HG03280 (cell line): ENCODE measurements at regions not wholly inside any gene's neighbourhood (a gene's known extent, or its start where the extent isn't known, plus 50 kb on each side); places are given as distances from the start of the nearest gene placed in this dataset.

ENCODE experiments used
- ATAC-seq: cut with Tn5 transposase; IDR thresholded peaks from one replicate; pipeline ENCODE4 v1.9.1; 2021; ENCODE audit warnings: mild to moderate bottlenecking, moderate library complexity; ENCODE audit not compliant: unreplicated experiment

DNA sequence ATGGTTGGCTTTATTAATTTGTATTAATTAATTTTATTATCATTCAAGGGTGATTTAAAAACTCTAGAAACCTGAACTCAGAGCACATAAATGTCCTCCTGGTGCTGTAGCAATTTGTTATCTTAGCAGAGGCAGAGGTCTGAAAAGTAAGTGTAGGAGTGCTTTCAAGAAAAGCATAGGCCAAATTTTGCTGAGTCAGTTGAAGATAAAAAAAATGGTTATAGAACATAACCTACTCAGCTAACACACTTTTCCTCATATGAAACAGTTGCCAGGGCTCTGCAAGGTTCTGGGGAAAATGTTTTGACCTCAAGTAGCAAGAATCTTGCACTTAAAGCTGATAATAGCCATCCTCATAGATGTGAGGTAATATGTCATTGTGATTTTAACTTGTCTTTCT is 53.5 kb upstream of the CHODL start:
- no peak for ATAC-seq

DNA sequence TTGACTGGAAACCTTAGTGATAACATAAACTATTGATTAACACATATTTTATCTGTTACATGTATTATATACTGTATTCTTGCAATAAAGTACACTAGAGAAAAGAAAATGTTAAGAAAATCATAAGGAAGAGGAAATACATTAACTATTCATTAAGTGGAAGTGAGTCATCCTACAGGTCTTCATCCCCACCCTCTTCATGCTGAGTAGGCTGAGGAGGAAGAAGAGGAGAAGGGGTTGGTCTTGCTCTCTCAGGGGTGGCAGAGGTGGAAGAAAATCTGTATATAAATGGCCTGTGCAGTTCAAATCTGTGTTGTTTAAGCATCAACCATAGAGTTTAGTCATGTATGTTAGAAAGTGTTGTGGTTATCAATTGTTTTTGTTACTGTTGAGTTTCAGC is 66.1 kb upstream of the CHODL start:
- no peak for ATAC-seq

DNA sequence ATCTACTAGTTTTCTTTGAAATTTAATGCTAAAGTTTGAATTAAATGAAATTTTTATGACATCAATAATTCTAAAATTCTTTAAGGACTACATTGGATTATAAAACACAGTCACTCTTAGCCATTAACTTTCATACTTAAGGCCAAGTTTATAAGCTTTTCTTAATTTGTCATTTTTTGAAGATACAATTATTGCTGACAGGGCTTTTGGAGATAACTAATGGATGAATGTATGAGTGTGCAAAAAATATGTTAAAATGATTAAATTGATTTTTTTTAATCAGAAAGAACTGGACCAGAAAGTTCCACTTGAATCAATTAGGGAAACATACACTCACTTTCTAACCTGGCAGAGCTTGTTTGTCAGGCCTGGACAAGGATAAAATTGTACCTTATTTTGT is 70.3 kb upstream of the CHODL start:
- no peak for ATAC-seq

DNA sequence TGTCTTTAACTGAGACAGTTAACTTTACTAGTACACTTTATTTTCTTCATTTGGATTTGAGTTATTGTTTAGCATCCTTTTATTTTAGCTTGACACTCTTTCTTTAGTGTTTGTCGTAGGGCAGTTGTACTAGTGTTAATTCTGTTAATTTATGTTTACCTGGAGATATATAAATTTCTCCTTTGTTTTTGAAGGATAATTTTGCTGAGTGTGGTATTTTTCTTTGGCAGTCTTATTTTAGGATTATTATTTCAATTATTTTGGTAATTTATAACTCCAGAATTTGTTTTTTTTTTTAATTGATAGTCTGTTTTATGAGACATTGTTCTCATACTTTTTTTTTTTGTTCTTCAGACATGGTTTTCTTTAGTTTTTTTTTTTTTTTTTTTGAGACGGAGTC is 73.8 kb upstream of the CHODL start:
- ATAC-seq, result no peak

DNA sequence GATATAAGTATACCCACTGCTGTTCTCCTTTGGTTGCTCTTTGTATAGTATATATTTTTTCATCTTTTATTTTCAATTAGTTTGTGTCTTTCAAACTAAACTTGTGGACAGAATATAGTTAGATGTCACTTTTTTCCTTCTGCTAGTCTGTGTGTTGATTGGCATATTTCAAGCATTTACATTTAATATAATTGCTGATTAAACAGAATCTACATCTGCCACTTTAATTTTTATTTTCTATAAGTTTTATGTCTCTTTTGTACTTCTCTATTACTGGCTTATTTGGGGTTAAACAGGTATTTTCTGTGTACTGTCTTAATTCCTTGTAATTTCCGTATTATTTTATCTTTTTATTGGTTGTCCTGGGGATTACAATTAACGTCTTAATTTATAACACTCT is 74.4 kb upstream of the CHODL start:
- ATAC-seq, result no peak

DNA sequence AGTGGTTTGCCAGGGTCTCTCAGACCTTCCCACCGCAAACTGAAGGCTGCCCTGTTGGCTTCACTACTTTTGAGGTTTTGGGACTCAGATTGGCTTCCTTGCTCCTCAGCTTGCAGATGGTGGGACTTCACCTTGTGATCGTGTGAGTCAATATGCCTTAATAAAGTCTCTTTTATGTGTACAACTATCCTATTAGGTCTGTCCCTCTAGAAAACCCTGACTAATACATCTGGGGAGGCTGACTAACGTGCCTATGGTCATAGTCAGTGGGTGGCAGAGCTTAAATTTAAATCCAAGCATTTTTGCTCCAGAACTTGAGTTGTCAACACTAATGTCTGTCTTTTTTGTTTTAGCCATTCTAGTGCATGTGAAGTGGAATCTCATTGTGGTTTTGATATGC is 76.5 kb upstream of the CHODL start:
- ATAC-seq, result no peak

DNA sequence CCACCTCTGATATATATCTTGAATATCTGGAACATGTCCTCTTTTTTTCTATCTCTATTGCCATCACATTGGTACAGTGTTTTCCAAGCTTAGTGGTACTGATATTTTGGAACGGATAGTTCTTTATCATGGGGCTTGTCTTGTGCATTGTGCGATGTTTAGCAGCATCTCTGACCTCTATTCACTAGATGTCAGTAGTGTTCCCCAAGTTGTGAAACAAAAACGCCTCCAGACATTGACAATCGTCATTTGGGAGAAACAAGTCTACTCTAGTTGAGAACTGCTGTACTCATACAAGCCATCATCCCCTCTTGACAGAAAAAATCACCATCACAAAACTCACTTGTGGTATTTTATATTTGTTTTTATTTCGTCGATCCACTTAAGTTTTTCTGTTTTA is 79.7 kb upstream of the CHODL start:
- no peak for ATAC-seq

DNA sequence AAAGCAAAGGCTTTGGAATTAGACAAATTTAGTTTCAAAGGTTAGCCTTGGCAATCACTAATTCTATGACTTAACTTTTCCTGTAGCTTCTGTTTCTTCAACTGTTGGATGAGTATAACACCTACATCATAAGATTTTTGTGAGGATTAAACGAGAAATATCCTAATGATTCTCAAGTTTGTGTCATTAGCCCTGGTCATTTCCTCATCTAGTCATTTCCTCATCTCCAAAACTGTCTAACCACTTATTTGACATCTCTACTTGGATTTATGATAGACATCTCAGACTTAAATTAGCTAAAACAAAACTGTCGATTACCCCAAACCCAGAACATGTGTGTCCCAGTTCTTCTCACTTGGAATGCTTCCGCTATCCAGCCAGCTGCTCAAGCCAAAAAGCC is 80.2 kb upstream of the CHODL start:
- no peak for ATAC-seq

DNA sequence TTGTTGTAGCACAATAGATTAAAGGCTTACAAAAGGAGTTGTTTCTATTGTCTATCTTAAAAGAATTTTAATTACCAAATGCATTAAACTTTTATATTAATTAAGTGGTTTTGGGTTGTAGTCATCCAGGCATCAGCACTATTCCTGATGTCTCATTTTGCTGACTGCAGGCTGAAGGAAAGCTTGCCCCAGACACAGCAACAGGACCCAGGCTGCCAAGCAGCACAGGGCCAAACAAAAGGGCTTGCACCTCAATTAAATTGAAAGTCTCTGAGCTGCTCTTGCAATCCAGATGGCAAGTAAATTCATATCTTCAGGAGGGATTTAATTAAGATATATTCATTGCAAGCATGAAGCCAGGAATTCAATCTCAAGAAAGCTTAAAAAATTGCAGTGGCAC is 80.7 kb upstream of the CHODL start:
- no peak for ATAC-seq

DNA sequence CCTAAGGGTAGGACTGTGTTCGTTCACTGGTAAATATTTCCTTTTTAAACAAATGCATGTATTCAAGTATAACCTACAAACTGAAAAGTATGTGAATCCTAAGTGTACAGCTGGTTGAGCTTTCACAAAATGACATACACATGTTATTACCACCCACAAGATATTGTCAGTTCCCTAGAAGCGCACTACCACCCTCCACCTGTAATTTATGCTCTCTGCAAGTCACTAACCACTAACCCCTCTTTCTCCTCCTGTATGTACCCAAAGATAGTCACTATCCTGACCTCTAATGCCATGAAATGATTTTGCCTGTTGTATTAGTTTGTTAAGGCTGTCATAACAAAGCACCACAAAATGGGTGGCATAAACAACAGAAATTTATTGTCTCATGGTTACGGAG is 82.8 kb upstream of the CHODL start:
- no peak for ATAC-seq

DNA sequence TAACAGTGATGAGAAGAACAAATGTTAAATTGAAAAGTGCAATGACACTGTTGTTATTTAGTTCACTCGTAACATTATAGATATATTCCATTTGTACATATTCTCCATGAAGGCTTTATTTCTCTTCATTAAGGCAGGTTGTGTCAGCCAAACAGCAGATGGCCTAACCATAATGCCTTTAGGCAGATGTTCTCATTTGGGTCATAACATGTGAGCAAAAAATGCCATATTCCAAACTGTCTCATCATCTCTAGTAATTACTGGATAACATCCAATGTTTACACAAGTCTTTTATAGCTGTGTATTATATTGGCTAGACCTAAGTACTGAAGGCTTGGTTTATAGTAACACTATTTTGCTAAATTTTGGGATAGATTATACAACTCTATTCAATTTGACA is 87.2 kb upstream of the CHODL start:
- no peak for ATAC-seq

DNA sequence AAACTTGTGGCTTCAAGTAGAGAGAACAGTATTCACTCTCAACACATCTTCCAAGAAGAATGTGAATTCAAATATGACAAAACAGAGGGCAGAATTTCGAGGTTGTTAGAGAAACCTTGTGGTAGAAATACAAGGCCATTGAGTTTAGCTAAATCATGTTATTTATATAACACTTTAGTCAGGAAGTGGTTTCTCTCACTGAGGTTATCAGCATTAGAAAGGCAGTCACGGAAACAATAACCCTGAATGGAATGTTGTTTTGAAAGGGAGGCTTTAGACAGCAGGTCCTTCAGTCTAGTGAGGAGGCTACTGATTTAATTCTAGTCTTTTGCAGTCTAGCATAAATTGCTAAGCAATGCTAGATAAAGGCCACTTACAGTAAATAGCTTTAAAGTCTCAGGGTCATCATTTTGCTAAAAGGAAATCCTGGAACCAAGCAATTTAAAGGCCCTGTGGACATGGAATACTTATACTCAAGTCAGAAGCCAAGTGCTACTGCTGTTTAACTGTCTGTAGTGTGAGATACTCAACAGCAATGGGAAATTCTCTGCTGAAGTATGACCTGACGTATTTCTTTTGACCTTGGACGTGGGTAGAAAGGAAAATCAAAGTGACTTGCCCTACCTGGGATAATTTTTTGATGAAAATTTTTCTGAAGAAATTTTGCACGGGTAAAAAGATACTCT is 89.0 kb upstream of the CHODL start:
- no peak for ATAC-seq

DNA sequence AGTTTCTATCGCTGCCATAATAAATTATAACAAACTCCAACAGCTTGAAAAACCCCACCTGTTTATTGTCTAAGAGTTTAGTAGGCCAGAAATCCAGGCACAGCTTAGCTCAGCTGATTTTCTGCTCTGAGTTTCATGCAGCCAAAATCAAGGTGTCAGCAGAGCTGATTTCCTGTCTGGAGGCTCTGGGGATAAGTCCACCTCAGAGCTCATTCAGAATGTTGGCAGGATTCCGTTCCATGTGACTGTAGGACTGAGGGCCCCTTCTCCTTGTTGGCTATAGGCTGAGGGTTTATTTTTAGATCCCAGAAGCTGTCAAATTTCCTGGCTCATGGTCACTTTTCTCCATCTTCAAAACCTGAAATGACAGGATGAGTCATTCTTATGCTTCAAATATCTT is 91.6 kb upstream of the CHODL start:
- no peak for ATAC-seq

DNA sequence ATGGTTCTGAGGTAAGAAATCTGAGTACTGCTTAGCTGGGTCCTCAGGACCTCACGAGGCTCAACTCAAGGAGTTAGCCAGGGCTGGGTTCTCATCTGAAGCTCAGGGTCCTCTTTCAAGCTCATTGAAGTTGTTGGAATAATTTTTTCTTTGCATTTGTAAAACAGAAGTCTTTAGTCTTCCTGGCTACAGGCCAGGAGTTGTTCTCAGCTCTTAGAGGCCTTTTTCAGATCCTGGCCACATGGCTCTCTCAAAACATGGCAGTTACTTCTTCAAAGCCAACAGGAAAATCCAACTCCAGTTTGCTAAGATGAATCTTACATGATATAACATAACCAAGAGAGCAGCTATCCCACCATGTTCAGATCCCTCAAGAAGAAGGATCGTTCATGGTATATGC is 92.3 kb upstream of the CHODL start:
- ATAC-seq, result no peak

DNA sequence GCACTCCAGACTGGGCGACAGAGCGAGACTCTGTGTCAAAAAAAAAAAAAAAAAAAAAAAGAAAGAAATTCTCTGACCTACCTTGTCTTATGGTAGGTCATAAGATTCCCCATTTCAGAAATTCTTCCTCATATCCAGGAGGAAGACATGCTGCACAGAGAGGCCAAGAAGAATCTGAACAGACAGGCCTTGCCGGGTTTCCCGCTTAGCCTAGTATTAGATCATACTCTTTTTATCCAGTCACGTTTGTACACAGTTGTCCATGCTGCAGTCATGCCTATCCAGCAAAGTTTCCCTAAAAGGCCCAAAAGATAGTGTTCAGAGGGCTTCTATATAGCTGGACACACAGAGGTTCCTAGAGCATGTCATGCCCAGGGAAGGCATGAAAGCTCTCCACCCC is 93.6 kb upstream of the CHODL start:
- no peak for ATAC-seq

DNA sequence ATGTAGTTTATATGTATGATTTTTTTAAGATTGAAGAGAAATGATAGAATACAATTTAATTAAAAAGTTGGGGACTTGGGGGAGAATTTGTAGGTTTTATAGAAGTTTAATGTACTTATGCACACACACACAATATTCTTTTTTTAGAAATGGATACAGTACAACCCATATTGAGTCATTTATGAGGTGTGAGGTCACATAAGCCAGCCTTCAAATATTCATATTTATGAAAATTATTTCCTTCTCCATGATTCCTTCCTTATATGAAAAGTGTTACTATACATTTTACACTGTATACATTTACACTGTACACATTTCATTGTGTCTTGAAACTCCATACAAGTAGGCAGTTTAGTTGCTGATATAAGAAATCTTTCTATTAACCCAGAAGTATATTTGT is 96.2 kb upstream of the CHODL start:
- no peak for ATAC-seq

DNA sequence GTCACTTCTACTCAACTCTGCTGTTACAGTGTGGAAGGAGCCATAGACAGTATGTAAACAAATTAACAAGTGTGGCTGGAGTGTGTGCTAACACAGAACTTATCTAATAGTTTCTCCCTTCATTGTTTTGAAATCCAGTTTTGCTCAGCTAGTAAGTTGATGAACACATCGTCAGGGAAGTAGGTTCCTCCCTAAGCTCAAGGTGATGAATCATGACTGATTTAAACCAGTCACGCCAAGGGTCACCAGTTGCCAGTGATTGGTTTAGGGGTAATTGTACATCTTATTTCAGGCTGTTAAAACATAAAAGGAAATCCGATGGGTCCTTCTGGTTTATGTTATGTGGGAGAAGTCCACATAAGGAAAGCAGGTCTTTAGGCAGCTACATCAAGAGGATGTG is 97.0 kb upstream of the CHODL start:
- no peak for ATAC-seq

DNA sequence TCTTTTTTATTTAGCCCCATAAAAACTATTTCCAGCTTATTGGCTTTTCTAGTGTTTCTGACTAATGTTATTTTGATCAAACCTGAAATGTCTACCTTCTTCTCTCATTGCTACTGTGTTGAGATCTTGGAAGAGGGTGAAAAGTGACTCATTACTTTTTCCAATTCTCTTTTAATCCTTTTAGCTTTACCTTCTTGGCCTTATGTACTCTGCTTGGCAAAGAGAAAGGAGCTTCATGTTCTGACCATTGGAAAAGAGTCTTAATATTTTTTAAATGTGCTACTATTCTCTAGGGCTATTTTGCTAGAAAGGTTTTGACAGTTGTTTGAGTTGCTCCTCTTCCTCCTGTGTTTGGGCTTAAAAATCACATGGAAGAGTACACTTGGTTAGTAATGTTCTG is 97.8 kb upstream of the CHODL start:
- ATAC-seq, result no peak

DNA sequence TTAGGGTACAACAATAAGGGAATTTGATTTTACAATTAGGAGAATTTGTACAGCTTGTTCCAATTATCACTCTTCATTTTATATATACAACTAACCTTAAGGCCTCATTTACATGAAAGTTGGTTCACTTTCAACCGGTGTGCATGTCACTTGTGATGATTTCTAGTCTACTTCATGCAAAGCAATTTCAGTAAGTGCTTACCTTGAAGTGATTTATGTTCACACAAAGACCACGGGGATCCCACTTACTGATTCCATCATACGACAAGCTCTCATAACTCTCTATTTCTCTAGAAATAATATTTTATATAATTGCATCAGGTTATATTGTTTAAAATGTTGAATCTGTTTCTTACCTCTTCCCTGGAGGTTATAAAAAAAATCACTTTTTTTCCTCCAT is 100.3 kb upstream of the CHODL start:
- no peak for ATAC-seq

DNA sequence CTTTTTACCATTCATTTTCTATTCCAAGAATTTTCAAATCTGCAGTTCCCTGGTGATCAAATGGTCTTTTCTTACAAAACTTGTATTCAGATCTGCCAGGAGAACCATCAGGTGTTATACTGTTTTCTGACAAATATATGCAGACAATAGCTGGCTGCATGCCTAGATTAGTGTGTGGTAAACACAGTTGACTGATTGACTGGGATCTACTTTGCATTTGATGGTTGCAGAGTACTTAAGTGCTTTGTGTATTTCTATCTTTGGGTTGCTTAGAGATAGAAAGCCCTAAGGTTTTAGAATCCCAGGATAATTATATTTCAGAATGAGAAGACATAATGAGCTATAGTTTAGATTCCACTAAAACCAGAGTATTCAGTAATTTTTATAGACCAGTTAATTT is 102.0 kb upstream of the CHODL start:
- ATAC-seq, result no peak

DNA sequence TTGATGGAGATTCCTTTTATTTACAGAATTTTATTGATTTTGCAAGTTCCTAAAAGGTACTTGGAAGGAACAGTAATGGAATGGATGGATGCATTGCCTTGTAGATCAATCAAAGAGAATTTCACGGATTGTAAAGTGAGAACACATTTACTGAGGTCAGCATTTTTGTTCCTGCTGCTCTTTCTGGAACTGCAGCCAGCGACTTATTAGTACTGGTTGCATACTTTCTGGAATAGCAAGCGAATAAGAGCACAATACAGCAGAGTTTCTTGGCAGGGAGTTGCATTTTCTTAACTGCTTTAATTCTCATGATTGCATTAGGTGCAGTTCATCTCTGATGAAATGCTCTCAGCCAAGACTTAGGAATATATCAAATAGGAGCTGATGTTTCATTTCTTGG is 106.1 kb upstream of the CHODL start:
- no peak for ATAC-seq

DNA sequence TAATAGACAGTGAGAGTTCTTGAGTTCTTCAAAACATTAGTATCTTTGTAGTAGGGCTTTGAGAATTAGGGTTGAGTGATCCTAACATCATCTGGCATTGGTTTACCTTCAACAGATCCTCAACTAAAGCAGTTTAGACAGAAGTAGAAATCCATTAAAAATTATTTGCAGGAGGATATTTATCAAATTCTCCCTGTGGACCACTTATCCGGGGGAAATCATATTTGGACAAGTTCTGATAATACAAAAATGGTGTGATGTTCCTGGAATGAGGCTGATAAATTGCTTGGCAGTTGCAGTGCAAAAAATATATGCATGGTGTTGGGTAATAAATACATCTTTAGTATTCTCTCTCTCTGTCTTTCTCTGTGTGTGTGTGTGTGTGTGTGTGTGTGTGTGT is 115.1 kb upstream of the CHODL start:
- ATAC-seq, result no peak

DNA sequence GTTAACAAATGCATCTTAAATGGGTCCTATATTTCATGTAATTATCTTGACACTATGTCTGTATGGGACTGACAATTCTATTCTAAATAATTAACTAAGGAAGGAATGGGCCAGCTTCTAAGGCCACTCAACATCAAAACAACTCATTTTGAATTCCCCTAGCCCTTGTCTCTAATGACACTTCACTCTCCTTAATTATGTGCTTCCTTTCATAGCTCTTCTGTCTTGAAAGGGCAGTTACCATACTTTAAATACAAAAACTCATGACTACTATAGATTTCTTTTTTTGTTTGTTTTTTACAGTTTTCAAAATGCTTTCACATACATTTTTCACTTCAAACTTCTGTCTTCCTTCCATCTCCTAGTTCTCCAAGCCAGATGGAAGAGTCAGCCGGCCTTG is 126.1 kb upstream of the CHODL start:
- no peak for ATAC-seq

DNA sequence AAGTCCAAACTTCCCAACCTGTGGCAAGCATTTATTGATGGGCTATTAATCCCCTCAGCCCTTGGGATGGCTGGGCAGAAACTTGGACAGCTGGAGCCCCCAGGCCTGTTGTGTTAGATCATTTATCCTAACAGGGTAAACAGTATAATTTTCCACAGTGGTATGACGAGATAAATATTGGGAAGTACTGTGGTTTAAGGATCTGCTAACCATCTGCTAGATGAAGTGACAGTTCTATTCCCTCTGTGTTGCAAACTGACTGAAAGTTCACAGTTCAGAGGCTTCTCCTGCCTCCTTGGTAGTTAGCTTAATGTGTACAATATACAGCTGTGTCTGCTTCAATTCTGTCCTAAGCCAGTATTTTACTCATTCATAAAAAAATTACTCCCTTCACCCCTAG is 127.5 kb upstream of the CHODL start:
- no peak for ATAC-seq
